GM18907 (cell line): ENCODE measurements at regions not wholly inside any gene's neighbourhood (a gene's known extent, or its start where the extent isn't known, plus 50 kb on each side); places are given as distances from the start of the nearest gene placed in this dataset.

Source experiments
- ATAC-seq: cut with Tn5 transposase; IDR thresholded peaks from one replicate; pipeline ENCODE4 v1.9.1; 2021; ENCODE audit warnings: mild to moderate bottlenecking, moderate library complexity; ENCODE audit not compliant: unreplicated experiment

- no peak for ATAC-seq
Observed at GRCh38 chr6:95240514-95240913, 336.8 kb upstream of the MANEA start.

GRCh38 chr6:95242560-95242959 is 334.8 kb upstream of the MANEA start:
- ATAC-seq: no peak

- no peak for ATAC-seq
Observed at GRCh38 chr6:95243053-95243452, 334.3 kb upstream of the MANEA start.

- no peak for ATAC-seq
Observed at GRCh38 chr6:95244751-95245150, 332.6 kb upstream of the MANEA start.

GRCh38 chr6:95248499-95248898 is 328.8 kb upstream of the MANEA start:
- no peak for ATAC-seq

GRCh38 chr6:95249175-95249574 is 328.2 kb upstream of the MANEA start:
- no peak for ATAC-seq

- ATAC-seq: no peak
Observed at GRCh38 chr6:95249661-95250060, 327.7 kb upstream of the MANEA start.

GRCh38 chr6:95263840-95264239 is 313.5 kb upstream of the MANEA start:
- ATAC-seq: no peak

GRCh38 chr6:95266537-95267258 is 310.6 kb upstream of the MANEA start:
- ATAC-seq: no peak

GRCh38 chr6:95274686-95275235 is 302.6 kb upstream of the MANEA start:
- no peak for ATAC-seq

GRCh38 chr6:95279616-95280015 is 297.7 kb upstream of the MANEA start:
- no peak for ATAC-seq

- ATAC-seq: no peak
Observed at GRCh38 chr6:95280686-95281273, 296.6 kb upstream of the MANEA start.

GRCh38 chr6:95285881-95286280 is 291.5 kb upstream of the MANEA start:
- no peak for ATAC-seq

GRCh38 chr6:95286874-95287273 is 290.5 kb upstream of the MANEA start:
- no peak for ATAC-seq

GRCh38 chr6:95288251-95288650 is 289.1 kb upstream of the MANEA start:
- no peak for ATAC-seq

GRCh38 chr6:95292011-95292410 is 285.3 kb upstream of the MANEA start:
- no peak for ATAC-seq

- ATAC-seq: no peak
Observed at GRCh38 chr6:95293257-95293656, 284.1 kb upstream of the MANEA start.

GRCh38 chr6:95294043-95294442 is 283.3 kb upstream of the MANEA start:
- ATAC-seq: no peak

GRCh38 chr6:95309545-95309944 is 267.8 kb upstream of the MANEA start:
- ATAC-seq: no peak

GRCh38 chr6:95318137-95318536 is 259.2 kb upstream of the MANEA start:
- no peak for ATAC-seq

- ATAC-seq: no peak
Observed at GRCh38 chr6:95321126-95321525, 256.2 kb upstream of the MANEA start.

- ATAC-seq: no peak
Observed at GRCh38 chr6:95325916-95326315, 251.4 kb upstream of the MANEA start.

- ATAC-seq: no peak
Observed at GRCh38 chr6:95328231-95328630, 249.1 kb upstream of the MANEA start.
